HCT116 (cell line): ENCODE measurements at regions not wholly inside any gene's neighbourhood (a gene's known extent, or its start where the extent isn't known, plus 50 kb on each side); places are given as distances from the start of the nearest gene placed in this dataset.

ENCODE experiments used
- ATAC-seq: fragments of 200-7000 bp; cut with Tn5 transposase; 2 replicates; pipeline ENCODE4 v1.9.1; 2020; ENCODE audit warnings: mild to moderate bottlenecking, moderate library complexity
- BruUV-seq: library from RNA; stranded (reverse); fragments of 400-500 nt; replicated peaks from 2 replicates; lab custom pipeline; 2021; lab: Mats Ljungman, UMichigan
- CTCF ChIA-PET: fragments of 300-600 bp; sonication (Branson Sonifier 250); formaldehyde crosslinking; loops from one replicate; lab custom pipeline; 2021; ENCODE audit warnings: antibody characterized with exemption; lab: Charles Lee
- POLR2A ChIA-PET: fragments of 300-600, 350-600 bp; sonication (Branson Sonifier 250); formaldehyde crosslinking; loops from one replicate; lab custom pipeline; 2021; ENCODE audit warnings: antibody characterized with exemption; lab: Charles Lee
- RAD21 ChIA-PET, 2 experiments: fragments of 300-600 bp; sonication (Branson Sonifier 250); formaldehyde crosslinking; loops; one replicate each; lab custom pipeline; 2023; ENCODE audit warnings: low total read pairs in 2 of 2; ENCODE audit not compliant: uncharacterized antibody in 2 of 2, unreplicated experiment in 2 of 2, low non-redundant PET in 1 of 2; lab: Charles Lee
- DNase-seq: peaks from one replicate; pipeline ENCODE4 v3.0.0-alpha.2; 2010; ENCODE audit warnings: low read depth, low spot score
- H2AFZ ChIP-seq: fragments of 200-600 bp; shearing (Covaris generic), sonication (generic); 2 replicates; pipeline ENCODE4 v1.6.1; 2017; ENCODE audit warnings: low read depth, mixed run types, mixed read lengths, antibody characterized with exemption, low read length; ENCODE audit not compliant: poor library complexity, severe bottlenecking
- H3K27ac ChIP-seq: 2 replicates; pipeline ENCODE4 v1.5.1; 2012; ENCODE audit warnings: low read depth, low read length
- H3K27me3 ChIP-seq: fragments of 200-600 bp; sonication (generic); 2 replicates; pipeline ENCODE4 v1.6.1; 2016; ENCODE audit warnings: mixed run types, low read length, mixed read lengths; ENCODE audit not compliant: insufficient read depth
- H3K36me3 ChIP-seq, 2 experiments: fragments of 200-500 bp in 1 of 2; fragments of 200-600 bp in 1 of 2; sonication (Bioruptor generic) in 1 of 2; sonication (generic) in 1 of 2; 2 replicates each; pipeline versions ENCODE4 v1.5.1 to v1.6.1; 2014 to 2016; ENCODE audit warnings: low read length in 2 of 2, inconsistent platforms in 1 of 2, mixed read lengths in 1 of 2, mixed run types in 1 of 2; ENCODE audit not compliant: insufficient read depth in 2 of 2, control insufficient read depth in 1 of 2
- H3K4me1 ChIP-seq, 2 experiments: fragments of 200-600 bp in 1 of 2; sonication (generic) in 1 of 2; 2 replicates each; pipeline versions ENCODE4 v1.5.1 to v1.6.1; 2012 to 2017; ENCODE audit warnings: low read length in 2 of 2, inconsistent platforms in 1 of 2, mild to moderate bottlenecking in 1 of 2, mixed read lengths in 1 of 2, mixed run types in 1 of 2, moderate library complexity in 1 of 2; ENCODE audit not compliant: insufficient read depth in 2 of 2, control insufficient read depth in 1 of 2
- H3K4me2 ChIP-seq: fragments of 200-600 bp; sonication (generic); 2 replicates; pipeline ENCODE4 v1.6.1; 2017; ENCODE audit warnings: mixed run types, low read length, mixed read lengths
- H3K4me3 ChIP-seq, 2 experiments: fragments of 200-600 bp in 1 of 2; sonication (generic) in 1 of 2; replicated peaks in 1 of 2; 2 replicates each; pipeline ENCODE4 v1.5.1; 2011 to 2016; ENCODE audit warnings: low read length in 2 of 2, control low read depth in 1 of 2, low read depth in 1 of 2, mild to moderate bottlenecking in 1 of 2, mixed read lengths in 1 of 2, mixed run types in 1 of 2
- H3K79me2 ChIP-seq: fragments of 200-600 bp; sonication (generic); 2 replicates; pipeline ENCODE4 v1.6.1; 2017; ENCODE audit warnings: mild to moderate bottlenecking, mixed run types, low read length, moderate library complexity, mixed read lengths; ENCODE audit not compliant: insufficient read depth
- H3K9ac ChIP-seq: fragments of 200-600 bp; sonication (generic); 2 replicates; pipeline ENCODE4 v1.6.1; 2016; ENCODE audit warnings: low read length, mixed read lengths
- H3K9me2 ChIP-seq: fragments of 200-600 bp; sonication (generic), shearing (Covaris generic); 2 replicates; pipeline ENCODE4 v1.6.1; 2017; ENCODE audit warnings: mixed run types, mild to moderate bottlenecking, moderate library complexity; ENCODE audit not compliant: insufficient read depth
- H3K9me3 ChIP-seq, 2 experiments: fragments of 200-500 bp in 1 of 2; fragments of 200-600 bp in 1 of 2; sonication (Bioruptor generic) in 1 of 2; sonication (generic) in 1 of 2; 2 replicates each; pipeline ENCODE4 v1.6.1; 2014 to 2017; ENCODE audit warnings: low read length in 2 of 2, mixed read lengths in 2 of 2, inconsistent platforms in 1 of 2, low read depth in 1 of 2, mild to moderate bottlenecking in 1 of 2, mixed run types in 1 of 2, moderate library complexity in 1 of 2; ENCODE audit not compliant: control insufficient read depth in 1 of 2, insufficient read depth in 1 of 2
- H4K20me1 ChIP-seq: fragments of 200-600 bp; sonication (generic), shearing (Covaris generic); 2 replicates; pipeline ENCODE4 v1.6.1; 2017; ENCODE audit warnings: mixed run types, mild to moderate bottlenecking, moderate library complexity; ENCODE audit not compliant: insufficient read depth
- ATF3 ChIP-seq: IDR thresholded peaks from 2 replicates; pipeline ENCODE4 v1.6.1; 2012
- CBX3 ChIP-seq: IDR thresholded peaks from 2 replicates; pipeline ENCODE4 v1.6.1; 2012; ENCODE audit warnings: low read depth
- CEBPB ChIP-seq: IDR thresholded peaks from 2 replicates; pipeline ENCODE4 v1.6.1; 2012; ENCODE audit warnings: low read depth
- CTCF ChIP-seq, 3 experiments: fragments of 200-600 bp in 1 of 3; sonication (generic) in 1 of 3; IDR thresholded peaks in 2 of 3; conservative IDR thresholded peaks in 1 of 3; 2 replicates each; pipeline ENCODE4 v1.5.1; 2012 to 2017; ENCODE audit warnings: low read depth in 2 of 3, low read length in 2 of 3, antibody characterized with exemption in 1 of 3, borderline replicate concordance in 1 of 3, control low read depth in 1 of 3, mild to moderate bottlenecking in 1 of 3, mixed read lengths in 1 of 3, mixed run types in 1 of 3, moderate library complexity in 1 of 3; ENCODE audit not compliant: insufficient read depth in 1 of 3
- ELF1 ChIP-seq: IDR thresholded peaks from 2 replicates; pipeline ENCODE4 v1.6.1; 2012; ENCODE audit warnings: low read depth, borderline replicate concordance
- EZH2 ChIP-seq: fragments of 200-600 bp; sonication (generic); IDR thresholded peaks from 2 replicates; pipeline ENCODE4 v1.6.1; 2017; ENCODE audit warnings: antibody characterized with exemption, mixed run types
- EZH2phosphoT487 ChIP-seq: fragments of 200-600 bp; IDR thresholded peaks from 2 replicates; pipeline ENCODE4 v1.6.1; 2018; ENCODE audit warnings: antibody characterized with exemption, borderline replicate concordance
- FOSL1 ChIP-seq: IDR thresholded peaks from 2 replicates; pipeline ENCODE4 v1.6.1; 2012; ENCODE audit warnings: low read depth
- JUND ChIP-seq: IDR thresholded peaks from 2 replicates; pipeline ENCODE4 v1.6.1; 2012
- POLR2A ChIP-seq: IDR thresholded peaks from 2 replicates; pipeline ENCODE4 v1.7.0; 2011; ENCODE audit warnings: borderline replicate concordance; ENCODE audit not compliant: insufficient read depth, insufficient read length; ENCODE audit errors: extremely low read depth
- RAD21 ChIP-seq: IDR thresholded peaks from 2 replicates; pipeline ENCODE4 v1.6.1; 2012; ENCODE audit warnings: low read depth, mild to moderate bottlenecking
- REST ChIP-seq: IDR thresholded peaks from 2 replicates; pipeline ENCODE4 v1.6.1; 2012; ENCODE audit warnings: low read depth
- SIN3A ChIP-seq: IDR thresholded peaks from 2 replicates; pipeline ENCODE4 v1.6.1; 2012; ENCODE audit warnings: low read depth
- SP1 ChIP-seq: IDR thresholded peaks from 2 replicates; pipeline ENCODE4 v1.6.1; 2012; ENCODE audit warnings: low read depth
- SRF ChIP-seq: IDR thresholded peaks from 2 replicates; pipeline ENCODE4 v1.6.1; 2012; ENCODE audit warnings: low read depth
- TCF7L2 ChIP-seq: IDR thresholded peaks from 2 replicates; pipeline ENCODE4 v1.7.0; 2011; ENCODE audit warnings: borderline replicate concordance, inconsistent platforms; ENCODE audit not compliant: insufficient read depth, insufficient read length; ENCODE audit errors: extremely low read depth
- YY1 ChIP-seq: IDR thresholded peaks from 2 replicates; pipeline ENCODE4 v1.6.1; 2011; ENCODE audit warnings: low read length, low read depth, moderate library complexity, mild to moderate bottlenecking; ENCODE audit not compliant: insufficient replicate concordance; ENCODE audit errors: extremely low read depth
- ZFX ChIP-seq: fragments of 450-650 bp; IDR thresholded peaks from 2 replicates; pipeline ENCODE4 v1.6.1; 2017
- ZNF274 ChIP-seq: fragments of 200-500 bp; sonication (Bioruptor generic); IDR thresholded peaks from 2 replicates; pipeline ENCODE4 v1.6.1; 2014; ENCODE audit warnings: mild to moderate bottlenecking, low read depth, low read length, inconsistent platforms
- intact Hi-C: fragments of 100-400 bp; cut with micrococcal nuclease; formaldehyde crosslinking; loops from 2 replicates; pipeline ENCODE4 v1.10.0; 2022

- no peak for TF ChIP-seq TCF7L2
- no peak for TF ChIP-seq ZFX
- no peak for TF ChIP-seq YY1
- no peak for TF ChIP-seq EZH2
- TF ChIP-seq ATF3: no peak
- TF ChIP-seq ZNF274: no peak
- TF ChIP-seq REST: no peak
- TF ChIP-seq SRF: no peak
- TF ChIP-seq SIN3A: no peak
- no peak for TF ChIP-seq FOSL1
- no peak for TF ChIP-seq CEBPB
- no peak for TF ChIP-seq RAD21
- TF ChIP-seq SP1: no peak
- TF ChIP-seq JUND: no peak
- no peak for TF ChIP-seq ELF1
- TF ChIP-seq POLR2A: no peak
- TF ChIP-seq CTCF (IDR thresholded peaks at IDR 0.05 in 2 of 3, conservative IDR thresholded peaks at IDR 0.05 in 1 of 3; ENCODE audit: borderline replicate concordance in 1 of 3, insufficient read depth in 1 of 3, low read depth in 2 of 3, low read length in 2 of 3): no peak
- no peak for TF ChIP-seq CBX3
- no peak for TF ChIP-seq EZH2phosphoT487
- Histone ChIP-seq H2AFZ (no peak overlapping the region), H3K36me3 (no peaks in the 10 kb centered on the region), H3K27me3 (no peaks in the 10 kb centered on the region), H3K79me2 (no peaks in the 10 kb centered on the region), H3K9ac (no peak overlapping the region), H3K9me3 (no peaks in the 10 kb centered on the region), H3K27ac (no peak overlapping the region), H4K20me1 (no peaks in the 10 kb centered on the region), H3K4me2 (no peak overlapping the region), H3K4me1 (peaks cover 12 to 17% of the 10 kb centered on the region in 2 experiments; a peak in 3 of 4 replicates), H3K9me2 (no peaks in the 10 kb centered on the region), H3K4me3 (no peak overlapping the region)
- no peak for DNase-seq
- BruUV-seq: no TSS peak
- CTCF ChIA-PET: no interaction called here
- RAD21 ChIA-PET: no interaction called here
- POLR2A ChIA-PET: no interaction called here
- intact Hi-C loops: no loop called here
- no peak for ATAC-seq
Observed at GRCh38 chr10:33506838-33507661, 172.6 kb upstream of the NRP1 start.
